WTC11 (cell line): ENCODE measurements at regions not wholly inside any gene's neighbourhood (a gene's known extent, or its start where the extent isn't known, plus 50 kb on each side); places are given as distances from the start of the nearest gene placed in this dataset.
"Not testable (repeated sequence)": the region's sequence is repeated elsewhere in the genome, so short reads cannot be mapped to it uniquely, and the experiment has no call there.

Source experiments
- ATAC-seq: fragments of 200-7000 bp; cut with Tn5 transposase; 2 replicates; pipeline ENCODE4 v1.10.0; 2021; ENCODE audit warnings: mild to moderate bottlenecking, moderate library complexity
- CTCF ChIA-PET: fragments of 300-600 bp; sonication (Branson Sonifier 250); formaldehyde crosslinking; loops from one replicate; lab custom pipeline; 2021; ENCODE audit warnings: antibody characterized with exemption; lab: Charles Lee
- POLR2A ChIA-PET: fragments of 350-600 bp; sonication (Branson Sonifier 250); formaldehyde crosslinking; loops from one replicate; lab custom pipeline; 2021; ENCODE audit warnings: antibody characterized with exemption; lab: Charles Lee
- DNase-seq: peaks from one replicate; pipeline ENCODE4 v3.0.0; 2021; ENCODE audit warnings: low spot score
- H3K27ac Mint-ChIP-seq: 2 replicates; pipeline ENCODE4 v1.8.0; 2021; ENCODE audit warnings: mixed read lengths
- H3K27me3 Mint-ChIP-seq: 2 replicates; pipeline ENCODE4 v1.8.0; 2021; ENCODE audit warnings: low read depth, mild to moderate bottlenecking, moderate library complexity, mixed read lengths
- H3K36me3 Mint-ChIP-seq: 2 replicates; pipeline ENCODE4 v1.8.0; 2021; ENCODE audit warnings: mixed read lengths
- H3K4me1 Mint-ChIP-seq: 2 replicates; pipeline ENCODE4 v1.8.0; 2022; ENCODE audit warnings: mixed read lengths
- H3K4me3 Mint-ChIP-seq: 2 replicates; pipeline ENCODE4 v1.8.0; 2021; ENCODE audit warnings: mild to moderate bottlenecking, moderate library complexity, mixed read lengths
- H3K9me3 Mint-ChIP-seq: 2 replicates; pipeline ENCODE4 v1.8.0; 2021; ENCODE audit warnings: mixed read lengths
- AFF4 ChIP-seq: sonication (generic); formaldehyde crosslinking; IDR thresholded peaks from 2 replicates; pipeline ENCODE4 v1.8.1; 2023; ENCODE audit warnings: mild to moderate bottlenecking, missing genetic modification reagents, borderline replicate concordance
- ARID4B ChIP-seq: sonication (generic); formaldehyde crosslinking; IDR thresholded peaks from 2 replicates; pipeline ENCODE4 v1.8.0; 2023; ENCODE audit warnings: missing genetic modification reagents, mild to moderate bottlenecking, borderline replicate concordance
- ATF2 ChIP-seq: sonication (generic); formaldehyde crosslinking; IDR thresholded peaks from 2 replicates; pipeline ENCODE4 v1.8.1; 2022; ENCODE audit warnings: low read depth, missing genetic modification reagents, borderline replicate concordance
- E2F4 ChIP-seq: sonication (generic); formaldehyde crosslinking; IDR thresholded peaks from 2 replicates; pipeline ENCODE4 v1.8.1; 2022; ENCODE audit warnings: low read depth, mild to moderate bottlenecking, moderate library complexity, missing genetic modification reagents, borderline replicate concordance
- GRHL2 ChIP-seq: fragments of 250-450 bp; sonication (Bioruptor Pico); IDR thresholded peaks from 2 replicates; pipeline ENCODE4 v1.8.0; 2022; ENCODE audit warnings: mild to moderate bottlenecking, moderate library complexity; ENCODE audit not compliant: insufficient replicate concordance, severe bottlenecking
- NFE2L1 ChIP-seq: sonication (generic); formaldehyde crosslinking; IDR thresholded peaks from 2 replicates; pipeline ENCODE4 v1.8.1; 2023; ENCODE audit warnings: missing genetic modification reagents
- RELA ChIP-seq: sonication (generic); formaldehyde crosslinking; IDR thresholded peaks from 2 replicates; pipeline ENCODE4 v1.8.1; 2022; ENCODE audit warnings: missing genetic modification reagents, mild to moderate bottlenecking, borderline replicate concordance
- RORB ChIP-seq: fragments of 250-450 bp; sonication (Bioruptor Pico); IDR thresholded peaks from 2 replicates; pipeline ENCODE4 v1.9.0; 2021; ENCODE audit warnings: mild to moderate bottlenecking
- SMAD3 ChIP-seq: sonication (generic); formaldehyde crosslinking; IDR thresholded peaks from 2 replicates; pipeline ENCODE4 v1.8.0; 2022; ENCODE audit warnings: missing genetic modification reagents, mild to moderate bottlenecking, borderline replicate concordance
- ZNF396 ChIP-seq: fragments of 250-450 bp; sonication (Bioruptor Pico); IDR thresholded peaks from 2 replicates; pipeline ENCODE4 v1.8.0; 2021; ENCODE audit warnings: mild to moderate bottlenecking, moderate library complexity, borderline replicate concordance

- CTCF ChIA-PET: no interaction called here
- TF ChIP-seq ATF2 (CRISPR knock-in tag): no peak
- no peak for TF ChIP-seq SMAD3 (CRISPR knock-in tag)
- TF ChIP-seq NFE2L1 (CRISPR knock-in tag): no peak
- TF ChIP-seq AFF4 (CRISPR knock-in tag): no peak
- no peak for TF ChIP-seq E2F4 (CRISPR knock-in tag)
- no peak for TF ChIP-seq RELA
- TF ChIP-seq ZNF396 (CRISPR knock-in tag): no peak
- TF ChIP-seq RORB (CRISPR knock-in tag): no peak
- no peak for TF ChIP-seq GRHL2
- TF ChIP-seq ARID4B: no peak
- DNase-seq (no peak), ATAC-seq (no peak)
- Mint-ChIP-seq H3K36me3 (no peaks in the 10 kb centered on the region), H3K4me1 (no peaks in the 10 kb centered on the region), H3K9me3 (no peaks in the 10 kb centered on the region), H3K4me3 (no peak overlapping the region), H3K27ac (no peak overlapping the region), H3K27me3 (no peaks in the 10 kb centered on the region)
- POLR2A ChIA-PET: no interaction called here
Measured at GRCh38 chr4:104577405-104577804, 82.7 kb upstream of the CXXC4 start.

- H3K4me3 Mint-ChIP-seq, H3K27ac Mint-ChIP-seq, ATAC-seq, CTCF ChIA-PET, POLR2A ChIA-PET, H3K36me3 Mint-ChIP-seq, H3K9me3 Mint-ChIP-seq, DNase-seq, H3K27me3 Mint-ChIP-seq, H3K4me1 Mint-ChIP-seq: not testable (repeated sequence)
Measured at GRCh38 chr4:104581476-104581875, 86.8 kb upstream of the CXXC4 start.

- H3K27ac Mint-ChIP-seq, POLR2A ChIA-PET, H3K4me1 Mint-ChIP-seq, H3K27me3 Mint-ChIP-seq, CTCF ChIA-PET, ATAC-seq, DNase-seq, H3K4me3 Mint-ChIP-seq, H3K36me3 Mint-ChIP-seq, H3K9me3 Mint-ChIP-seq: not testable (repeated sequence)
Measured at GRCh38 chr4:104582056-104582455, 87.4 kb upstream of the CXXC4 start.
